ENCODE measurements at regions not wholly inside any gene's neighbourhood (a gene's known extent, or its start where the extent isn't known, plus 50 kb on each side); places are given as distances from the start of the nearest gene placed in this dataset.

GRCh38 chr15:81473946-81474345, 99.9 kb upstream of the TMC3 start:
- FAIRE-seq = no peak

GRCh38 chr15:81473177-81473576, 99.2 kb upstream of the TMC3 start:
- no peak for FAIRE-seq

GRCh38 chr15:81471151-81471550, 97.1 kb upstream of the TMC3 start:
- no peak for FAIRE-seq

- FAIRE-seq = no peak
These were observed 95.1 kb upstream of the TMC3 start for GRCh38 chr15:81469154-81469553.

- FAIRE-seq = no peak
These were observed 92.7 kb upstream of the TMC3 start for GRCh38 chr15:81466741-81467140.

- no peak for FAIRE-seq
These were observed 80.0 kb upstream of the TMC3 start for GRCh38 chr15:81454024-81454423.

- no peak for FAIRE-seq
These were observed 76.7 kb upstream of the TMC3 start for GRCh38 chr15:81450721-81451120.

- no peak for FAIRE-seq
These were observed 75.9 kb upstream of the TMC3 start for GRCh38 chr15:81449836-81450474.

GRCh38 chr15:81443040-81443820, 69.2 kb upstream of the TMC3 start:
- FAIRE-seq = no peak

GRCh38 chr15:81442454-81442853, 68.4 kb upstream of the TMC3 start:
- no peak for FAIRE-seq

- no peak for FAIRE-seq
These were observed 60.8 kb upstream of the TMC3 start for GRCh38 chr15:81434851-81435250.

GRCh38 chr15:81433462-81433861, 59.4 kb upstream of the TMC3 start:
- no peak for FAIRE-seq

GRCh38 chr15:81432179-81432578, 58.2 kb upstream of the TMC3 start:
- FAIRE-seq = no peak

GRCh38 chr15:81427176-81427575, 53.2 kb upstream of the TMC3 start:
- no peak for FAIRE-seq

- no peak for FAIRE-seq
These were observed 51.9 kb upstream of the TMC3 start for GRCh38 chr15:81425905-81426304.

Measured in TTC549 (cell line).